Hepatocyte (in vitro differentiated cells): ENCODE measurements at regions not wholly inside any gene's neighbourhood (a gene's known extent, or its start where the extent isn't known, plus 50 kb on each side); places are given as distances from the start of the nearest gene placed in this dataset.

Source experiments
- CTCF ChIP-seq: fragments of 200-600 bp; sonication (generic); IDR thresholded peaks from 2 replicates; pipeline ENCODE4 v1.5.1; 2016; ENCODE audit warnings: antibody characterized with exemption, mild to moderate bottlenecking; ENCODE audit not compliant: poor library complexity
- EZH2phosphoT487 ChIP-seq: fragments of 200-600 bp; sonication (generic); IDR thresholded peaks from one replicate; pipeline ENCODE4 v1.6.1; 2018; ENCODE audit warnings: antibody characterized with exemption, mild to moderate bottlenecking, low read depth, moderate library complexity; ENCODE audit not compliant: unreplicated experiment, severe bottlenecking

GRCh38 chr1:55860326-55860725, 645.2 kb upstream of the USP24 start:
- TF ChIP-seq EZH2phosphoT487 (no peak), CTCF (no peak)
